IMR-90 (cell line): ENCODE measurements at regions not wholly inside any gene's neighbourhood (a gene's known extent, or its start where the extent isn't known, plus 50 kb on each side); places are given as distances from the start of the nearest gene placed in this dataset.
A peak's percentile ranks its signal among the peaks of the same experiment; 100 is the strongest.

Experiments
- ATAC-seq: fragments of 200-7000 bp; cut with Tn5 transposase; 2 replicates; pipeline ENCODE4 v1.9.1; 2020; ENCODE audit warnings: low read depth, mild to moderate bottlenecking, moderate library complexity
- BruUV-seq: library from RNA; stranded (reverse); fragments of 400-500 nt; replicated peaks from 2 replicates; lab custom pipeline; 2021; lab: Mats Ljungman, UMichigan
- CTCF ChIA-PET: fragments of 300-600 bp; formaldehyde crosslinking; extraction: SDS; loops from one replicate; lab custom pipeline; 2021; ENCODE audit warnings: antibody characterized with exemption; lab: Yijun Ruan, JAX
- POLR2A ChIA-PET: fragments of 300-600 bp; sonication (Branson Sonifier 250); formaldehyde crosslinking; loops from one replicate; lab custom pipeline; 2022; ENCODE audit warnings: antibody characterized with exemption; ENCODE audit not compliant: unreplicated experiment; lab: Charles Lee
- DNase-seq: peaks from one replicate; pipeline ENCODE4 v3.0.0; 2013
- H2AFZ ChIP-seq: replicated peaks from 2 replicates; pipeline ENCODE3; 2013; ENCODE audit warnings: low read length, mild to moderate bottlenecking; ENCODE audit not compliant: poor library complexity
- H2AK5ac ChIP-seq: 2 replicates; pipeline ENCODE4 v1.6.1; 2013; ENCODE audit warnings: low read depth, low read length, inconsistent platforms
- H2AK9ac ChIP-seq: replicated peaks from 2 replicates; pipeline ENCODE3; 2013; ENCODE audit warnings: mild to moderate bottlenecking, low read depth, low read length, moderate library complexity; ENCODE audit not compliant: poor library complexity
- H2BK120ac ChIP-seq: 2 replicates; pipeline ENCODE4 v1.6.1; 2013; ENCODE audit warnings: low read depth, low read length, inconsistent platforms
- H2BK15ac ChIP-seq: 3 replicates; pipeline ENCODE4 v1.6.1; 2013; ENCODE audit warnings: low read depth, low read length, inconsistent platforms
- H2BK20ac ChIP-seq: 2 replicates; pipeline ENCODE4 v1.6.1; 2013; ENCODE audit warnings: low read depth, mild to moderate bottlenecking, inconsistent platforms, low read length, moderate library complexity
- H2BK5ac ChIP-seq: 2 replicates; pipeline ENCODE4 v1.6.1; 2013; ENCODE audit warnings: mild to moderate bottlenecking, low read depth, low read length, inconsistent platforms; ENCODE audit not compliant: poor library complexity, severe bottlenecking
- H3K14ac ChIP-seq: replicated peaks from 2 replicates; pipeline ENCODE4 v1.6.1; 2013; ENCODE audit warnings: low read depth, low read length, inconsistent platforms
- H3K18ac ChIP-seq: 2 replicates; pipeline ENCODE4 v1.6.1; 2013; ENCODE audit warnings: low read depth, low read length, control low read depth
- H3K23ac ChIP-seq: 2 replicates; pipeline ENCODE4 v1.6.1; 2013; ENCODE audit warnings: low read depth, low read length, inconsistent platforms
- H3K27ac ChIP-seq: 2 replicates; pipeline ENCODE4 v1.5.1; 2013; ENCODE audit warnings: mild to moderate bottlenecking, control low read depth, low read length; ENCODE audit not compliant: insufficient read depth
- H3K27me3 ChIP-seq: 2 replicates; pipeline ENCODE4 v1.6.1; 2013; ENCODE audit warnings: low read length; ENCODE audit not compliant: control insufficient read depth, insufficient read depth
- H3K36me3 ChIP-seq: 2 replicates; pipeline ENCODE4 v1.6.1; 2013; ENCODE audit warnings: low read length, mixed read lengths; ENCODE audit not compliant: control insufficient read depth, insufficient read depth
- H3K4ac ChIP-seq: 2 replicates; pipeline ENCODE4 v1.6.1; 2013; ENCODE audit warnings: low read depth, low read length, inconsistent platforms
- H3K4me1 ChIP-seq: 2 replicates; pipeline ENCODE4 v1.6.1; 2013; ENCODE audit warnings: low read length, mixed read lengths; ENCODE audit not compliant: control insufficient read depth, insufficient read depth
- H3K4me2 ChIP-seq: 2 replicates; pipeline ENCODE4 v1.6.1; 2013; ENCODE audit warnings: low read depth, mild to moderate bottlenecking, control low read depth, low read length, moderate library complexity
- H3K4me3 ChIP-seq: 2 replicates; pipeline ENCODE4 v1.5.1; 2013; ENCODE audit warnings: low read depth, mild to moderate bottlenecking, control low read depth, low read length, moderate library complexity; ENCODE audit not compliant: insufficient read depth
- H3K56ac ChIP-seq: 2 replicates; pipeline ENCODE4 v1.6.1; 2013; ENCODE audit warnings: low read length, inconsistent platforms; ENCODE audit not compliant: insufficient read depth; ENCODE audit errors: extremely low read depth
- H3K79me1 ChIP-seq, 2 experiments: 2 replicates each; pipeline ENCODE4 v1.6.1; 2013; ENCODE audit warnings: low read length in 2 of 2, inconsistent platforms in 1 of 2, low read depth in 1 of 2
- H3K9ac ChIP-seq: 2 replicates; pipeline ENCODE4 v1.6.1; 2013; ENCODE audit warnings: low read depth, low read length, control low read depth
- H3K9me1 ChIP-seq: 2 replicates; pipeline ENCODE4 v1.6.1; 2013; ENCODE audit warnings: low read length, inconsistent platforms; ENCODE audit not compliant: insufficient read depth
- H3K9me3 ChIP-seq: 2 replicates; pipeline ENCODE4 v1.6.1; 2013; ENCODE audit warnings: low read length; ENCODE audit not compliant: control insufficient read depth, insufficient read depth
- H4K20me1 ChIP-seq: 2 replicates; pipeline ENCODE4 v1.6.1; 2013; ENCODE audit warnings: low read length, inconsistent platforms; ENCODE audit not compliant: insufficient read depth
- H4K5ac ChIP-seq: 2 replicates; pipeline ENCODE4 v1.6.1; 2013; ENCODE audit warnings: mild to moderate bottlenecking, low read depth, low read length, control low read depth
- H4K8ac ChIP-seq, 2 experiments: 2 replicates each; pipeline ENCODE4 v1.6.1; 2013; ENCODE audit warnings: low read depth in 2 of 2, low read length in 2 of 2, control low read depth in 1 of 2, inconsistent platforms in 1 of 2
- H4K91ac ChIP-seq: 2 replicates; pipeline ENCODE4 v1.6.1; 2013; ENCODE audit warnings: low read depth, low read length, inconsistent platforms; ENCODE audit not compliant: insufficient read depth
- CHD1 ChIP-seq: IDR thresholded peaks from 2 replicates; pipeline ENCODE4 v1.6.1; 2012; ENCODE audit warnings: low read depth, low read length, improper control_type of control experiment
- FOS ChIP-seq: fragments of 150-350 bp; IDR thresholded peaks from 2 replicates; pipeline ENCODE4 v1.6.1; 2016; ENCODE audit warnings: low read depth, low read length
- MAFK ChIP-seq: IDR thresholded peaks from 2 replicates; pipeline ENCODE4 v1.6.1; 2012; ENCODE audit warnings: low read depth, low read length, improper control_type of control experiment
- MAZ ChIP-seq: IDR thresholded peaks from 2 replicates; pipeline ENCODE4 v1.6.1; 2012; ENCODE audit warnings: low read depth, mild to moderate bottlenecking, low read length, improper control_type of control experiment, moderate library complexity, borderline replicate concordance
- MXI1 ChIP-seq: IDR thresholded peaks from 2 replicates; pipeline ENCODE4 v1.6.1; 2012; ENCODE audit warnings: low read depth, mild to moderate bottlenecking, low read length, moderate library complexity, borderline replicate concordance
- NFE2L2 ChIP-seq: fragments of 150-350 bp; IDR thresholded peaks from 2 replicates; pipeline ENCODE4 v1.6.1; 2016; ENCODE audit warnings: low read depth, mild to moderate bottlenecking, low read length
- POLR2A ChIP-seq: IDR thresholded peaks from 2 replicates; pipeline ENCODE4 v1.6.1; 2012; ENCODE audit warnings: mild to moderate bottlenecking, low read depth, low read length
- RAD21 ChIP-seq: IDR thresholded peaks from 2 replicates; pipeline ENCODE4 v1.6.1; 2012; ENCODE audit warnings: low read length, improper control_type of control experiment
- RCOR1 ChIP-seq: IDR thresholded peaks from 2 replicates; pipeline ENCODE4 v1.6.1; 2012; ENCODE audit warnings: mild to moderate bottlenecking, low read length, improper control_type of control experiment; ENCODE audit not compliant: insufficient replicate concordance
- RFX5 ChIP-seq: IDR thresholded peaks from 2 replicates; pipeline ENCODE4 v1.8.0; 2012; ENCODE audit warnings: low read depth, mild to moderate bottlenecking, low read length, moderate library complexity
- SMC3 ChIP-seq: fragments of 150-350 bp; IDR thresholded peaks from 2 replicates; pipeline ENCODE4 v1.6.1; 2016; ENCODE audit warnings: low read depth, mild to moderate bottlenecking, antibody characterized with exemption, low read length, moderate library complexity
- WGBS, 2 experiments: methylation state at CpG; one replicate each; pipeline versions ENCODE4 v1.1.5 to v1.1.7; 2013; ENCODE audit warnings: missing lambda C conversion rate in 2 of 2; ENCODE audit not compliant: insufficient read length in 1 of 2; ENCODE audit errors: extremely low coverage in 2 of 2; 5-methylcytosine and 5-hydroxymethylcytosine counted together
- dilution Hi-C: fragments of 300-500 bp; cut with HindIII; formaldehyde crosslinking; loops from one replicate; pipeline ENCODE4 v1.14.3; 2018; ENCODE audit warnings: low sequenced_read_pairs; ENCODE audit not compliant: unreplicated experiment
- in situ Hi-C: fragments of 300-500 bp; cut with MboI; formaldehyde crosslinking; loops from 3 replicates; pipeline ENCODE4 v1.14.3; 2019; ENCODE audit warnings: low sequenced_read_pairs, inconsistent platforms, mixed read lengths
- intact Hi-C: fragments of 100-400 bp; cut with micrococcal nuclease; formaldehyde crosslinking; loops from 2 replicates; pipeline ENCODE4 v1.10.0; 2022
- TF ChIP-seq, protein P1 (sequence below): conservative IDR thresholded peaks from 2 replicates; pipeline ENCODE4 v1.5.1; 2012; ENCODE audit warnings: mild to moderate bottlenecking, low read depth, low read length, improper control_type of control experiment
- TF ChIP-seq, protein P2 (sequence below): fragments of 150-350 bp; IDR thresholded peaks from 2 replicates; pipeline ENCODE4 v1.6.1; 2016; ENCODE audit warnings: low read depth, mild to moderate bottlenecking, low read length, moderate library complexity, borderline replicate concordance

DNA sequence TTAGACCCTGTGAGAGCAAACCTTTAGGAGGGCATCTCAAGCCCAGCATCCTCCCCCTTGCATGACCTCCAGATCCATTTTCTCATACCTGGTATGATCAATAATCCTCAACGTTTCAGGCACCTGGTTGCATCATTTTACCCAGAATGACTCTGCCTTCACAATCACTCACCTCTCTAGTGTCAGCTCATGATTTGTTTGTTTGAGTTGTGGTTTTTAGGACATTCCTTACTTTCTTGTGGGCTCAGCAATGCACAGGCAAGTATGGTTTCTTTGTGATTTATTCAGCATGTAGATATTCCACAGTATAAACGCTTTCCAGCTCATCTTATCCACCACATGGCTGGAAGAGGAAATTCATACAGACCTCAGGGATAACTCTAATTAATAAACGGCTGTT is 93.6 kb upstream of the CPEB2 start:
- WGBS, 2 experiments: no CpG with 5 or more reads among the region's 3 CpGs
- POLR2A ChIA-PET: no interaction called here
- H3K56ac ChIP-seq: no peak overlapping the region
- no peak overlapping the region for H2BK15ac ChIP-seq
- peaks cover 10% of the 10 kb centered on the region; the same call in 1 of the 2 replicates for H3K27me3 ChIP-seq
- no peaks in the 10 kb centered on the region for H4K20me1 ChIP-seq
- no peak overlapping the region for H4K8ac ChIP-seq
- no peak overlapping the region for H3K4ac ChIP-seq
- H3K4me3 ChIP-seq: no peak overlapping the region
- no peak overlapping the region for H2AK9ac ChIP-seq
- H2AFZ ChIP-seq: no peak overlapping the region
- H3K9ac ChIP-seq: no peak overlapping the region
- ATAC-seq (no peak), DNase-seq (peak; percentile 33)
- TF ChIP-seq SMC3 (no peak), POLR2A (no peak), NFE2L2 (no peak), FOS (no peak), MXI1 (no peak), MAFK (no peak), MAZ (no peak), RCOR1 (no peak), CHD1 (no peak), RAD21 (no peak), RFX5 (no peak)
- TF ChIP-seq, protein P1, sequence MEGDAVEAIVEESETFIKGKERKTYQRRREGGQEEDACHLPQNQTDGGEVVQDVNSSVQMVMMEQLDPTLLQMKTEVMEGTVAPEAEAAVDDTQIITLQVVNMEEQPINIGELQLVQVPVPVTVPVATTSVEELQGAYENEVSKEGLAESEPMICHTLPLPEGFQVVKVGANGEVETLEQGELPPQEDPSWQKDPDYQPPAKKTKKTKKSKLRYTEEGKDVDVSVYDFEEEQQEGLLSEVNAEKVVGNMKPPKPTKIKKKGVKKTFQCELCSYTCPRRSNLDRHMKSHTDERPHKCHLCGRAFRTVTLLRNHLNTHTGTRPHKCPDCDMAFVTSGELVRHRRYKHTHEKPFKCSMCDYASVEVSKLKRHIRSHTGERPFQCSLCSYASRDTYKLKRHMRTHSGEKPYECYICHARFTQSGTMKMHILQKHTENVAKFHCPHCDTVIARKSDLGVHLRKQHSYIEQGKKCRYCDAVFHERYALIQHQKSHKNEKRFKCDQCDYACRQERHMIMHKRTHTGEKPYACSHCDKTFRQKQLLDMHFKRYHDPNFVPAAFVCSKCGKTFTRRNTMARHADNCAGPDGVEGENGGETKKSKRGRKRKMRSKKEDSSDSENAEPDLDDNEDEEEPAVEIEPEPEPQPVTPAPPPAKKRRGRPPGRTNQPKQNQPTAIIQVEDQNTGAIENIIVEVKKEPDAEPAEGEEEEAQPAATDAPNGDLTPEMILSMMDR: no peak
- TF ChIP-seq, protein P2, sequence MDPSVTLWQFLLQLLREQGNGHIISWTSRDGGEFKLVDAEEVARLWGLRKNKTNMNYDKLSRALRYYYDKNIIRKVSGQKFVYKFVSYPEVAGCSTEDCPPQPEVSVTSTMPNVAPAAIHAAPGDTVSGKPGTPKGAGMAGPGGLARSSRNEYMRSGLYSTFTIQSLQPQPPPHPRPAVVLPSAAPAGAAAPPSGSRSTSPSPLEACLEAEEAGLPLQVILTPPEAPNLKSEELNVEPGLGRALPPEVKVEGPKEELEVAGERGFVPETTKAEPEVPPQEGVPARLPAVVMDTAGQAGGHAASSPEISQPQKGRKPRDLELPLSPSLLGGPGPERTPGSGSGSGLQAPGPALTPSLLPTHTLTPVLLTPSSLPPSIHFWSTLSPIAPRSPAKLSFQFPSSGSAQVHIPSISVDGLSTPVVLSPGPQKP: no peak
- intact Hi-C loops (no loop called here), dilution Hi-C loops (no loop called here), in situ Hi-C loops (no loop called here)
- BruUV-seq: no TSS peak
- H3K36me3 ChIP-seq: no peaks in the 10 kb centered on the region
- H2BK20ac ChIP-seq: no peak overlapping the region
- no peak overlapping the region for H3K14ac ChIP-seq
- no peaks in the 10 kb centered on the region for H3K9me1 ChIP-seq
- H3K4me1 ChIP-seq: 0 out of 2 replicates have a peak, but pooled peaks cover 2% of the 10 kb centered on the region
- no peaks in the 10 kb centered on the region for H3K9me3 ChIP-seq
- no peak overlapping the region for H3K23ac ChIP-seq
- CTCF ChIA-PET: no interaction called here
- H2BK5ac ChIP-seq: no peak overlapping the region
- H4K5ac ChIP-seq: no peak overlapping the region
- no peak overlapping the region for H4K91ac ChIP-seq
- no peak overlapping the region for H2AK5ac ChIP-seq
- H3K4me2 ChIP-seq: no peak overlapping the region
- H3K18ac ChIP-seq: no peak overlapping the region
- no peak overlapping the region for H2BK120ac ChIP-seq
- H3K79me1 ChIP-seq: no peaks in the 10 kb centered on the region
- H3K27ac ChIP-seq: no peak overlapping the region
